GM18907 (cell line): ENCODE measurements at regions not wholly inside any gene's neighbourhood (a gene's known extent, or its start where the extent isn't known, plus 50 kb on each side); places are given as distances from the start of the nearest gene placed in this dataset.
"Not testable (repeated sequence)": the region's sequence is repeated elsewhere in the genome, so short reads cannot be mapped to it uniquely, and the experiment has no call there.

ENCODE experiments used
- ATAC-seq: cut with Tn5 transposase; IDR thresholded peaks from one replicate; pipeline ENCODE4 v1.9.1; 2021; ENCODE audit warnings: mild to moderate bottlenecking, moderate library complexity; ENCODE audit not compliant: unreplicated experiment

GRCh38 chr3:25944329-25944728 lies 154.4 kb downstream of the OXSM start:
- ATAC-seq, result no peak

GRCh38 chr3:25945366-25945765 lies 155.5 kb downstream of the OXSM start:
- ATAC-seq, result no peak

- ATAC-seq, result no peak
Observed at GRCh38 chr3:25945836-25946235, 155.9 kb downstream of the OXSM start.

DNA sequence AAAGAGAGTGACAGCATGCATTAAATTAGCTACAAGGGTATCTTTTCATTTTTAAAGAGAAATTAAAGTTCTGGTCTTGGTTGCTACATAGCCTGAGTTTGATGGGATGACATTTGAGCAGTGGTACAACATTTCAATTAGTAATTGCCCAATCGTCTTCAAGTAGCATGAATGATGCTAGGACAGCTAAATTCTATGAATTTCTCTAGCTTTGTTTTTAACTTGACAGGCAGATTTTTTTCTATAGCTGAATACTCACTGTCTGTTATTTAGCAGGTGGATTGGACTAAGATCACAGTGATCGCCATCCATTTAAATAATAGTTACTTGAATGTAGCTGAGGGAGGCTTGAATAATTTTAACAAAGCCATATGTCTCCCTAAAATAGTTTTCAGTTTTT lies 162.2 kb downstream of the OXSM start:
- no peak for ATAC-seq

- no peak for ATAC-seq
Observed at GRCh38 chr3:25957026-25957425, 167.1 kb downstream of the OXSM start.

DNA sequence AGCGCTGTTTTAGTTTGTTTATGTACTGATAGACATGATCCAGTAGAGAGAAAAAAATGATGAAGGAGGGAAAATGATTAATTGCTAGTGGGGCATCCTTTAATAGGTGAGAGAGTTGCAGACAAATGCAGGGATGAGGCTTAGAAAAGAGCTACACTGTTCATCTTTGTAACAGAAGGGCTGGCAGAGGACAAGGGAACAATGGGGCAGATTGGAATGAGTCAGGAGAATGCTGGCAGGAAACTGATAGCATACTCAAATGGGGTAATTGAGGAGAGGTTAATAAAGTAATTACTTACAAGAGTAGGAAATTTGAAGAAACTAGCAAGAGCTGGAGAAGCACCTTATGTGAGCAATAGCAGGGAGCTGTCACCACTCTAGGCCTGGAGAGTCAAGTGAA lies 170.9 kb downstream of the OXSM start:
- ATAC-seq, result no peak

DNA sequence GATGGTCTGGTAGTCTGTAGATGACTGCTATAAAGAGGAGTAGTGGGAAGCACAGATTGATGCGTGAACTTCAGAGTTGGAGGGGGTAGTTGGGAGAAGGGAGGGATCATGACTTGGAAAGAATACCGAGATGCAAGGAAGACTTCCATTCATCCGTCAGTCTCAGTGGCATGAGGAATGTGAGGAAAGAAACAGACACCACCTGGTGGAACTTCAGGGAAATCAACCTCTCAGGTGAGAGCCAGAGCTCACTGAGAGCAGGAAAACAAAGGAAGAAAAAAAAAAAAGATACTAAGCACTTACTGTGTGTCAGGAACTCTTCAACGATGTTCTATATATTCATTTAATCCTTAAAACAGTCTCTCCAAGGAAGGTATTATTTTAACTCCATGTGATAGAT lies 172.4 kb downstream of the OXSM start:
- ATAC-seq, result no peak

DNA sequence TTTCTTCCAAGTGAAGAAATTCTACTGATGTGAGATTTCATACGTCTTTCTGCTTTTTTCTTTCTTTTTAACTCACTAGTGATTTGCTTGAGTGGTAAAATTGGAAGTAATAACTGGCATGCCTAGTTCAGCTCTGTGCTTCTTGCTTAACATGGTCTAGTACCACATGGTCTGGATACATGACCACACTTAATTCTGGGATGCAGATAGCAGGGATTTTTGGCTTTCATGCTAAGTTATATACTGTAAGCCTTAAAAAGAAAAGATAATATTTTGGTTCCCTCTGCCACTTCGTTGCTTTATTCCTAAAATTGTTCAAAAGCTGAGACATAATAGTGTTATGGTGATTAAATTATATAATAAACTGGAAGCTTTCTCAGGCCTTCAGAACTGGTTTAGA lies 174.3 kb downstream of the OXSM start:
- ATAC-seq, result no peak

GRCh38 chr3:25967385-25967784 lies 177.5 kb downstream of the OXSM start:
- no peak for ATAC-seq

GRCh38 chr3:25971736-25972135 lies 181.8 kb downstream of the OXSM start:
- no peak for ATAC-seq

- no peak for ATAC-seq
Observed at GRCh38 chr3:25973122-25973521, 183.2 kb downstream of the OXSM start.

- ATAC-seq, result no peak
Observed at GRCh38 chr3:25982756-25983155, 192.9 kb downstream of the OXSM start.

GRCh38 chr3:25985621-25986020 lies 195.7 kb downstream of the OXSM start:
- ATAC-seq, result no peak

GRCh38 chr3:25992606-25993005 lies 202.7 kb downstream of the OXSM start:
- no peak for ATAC-seq

DNA sequence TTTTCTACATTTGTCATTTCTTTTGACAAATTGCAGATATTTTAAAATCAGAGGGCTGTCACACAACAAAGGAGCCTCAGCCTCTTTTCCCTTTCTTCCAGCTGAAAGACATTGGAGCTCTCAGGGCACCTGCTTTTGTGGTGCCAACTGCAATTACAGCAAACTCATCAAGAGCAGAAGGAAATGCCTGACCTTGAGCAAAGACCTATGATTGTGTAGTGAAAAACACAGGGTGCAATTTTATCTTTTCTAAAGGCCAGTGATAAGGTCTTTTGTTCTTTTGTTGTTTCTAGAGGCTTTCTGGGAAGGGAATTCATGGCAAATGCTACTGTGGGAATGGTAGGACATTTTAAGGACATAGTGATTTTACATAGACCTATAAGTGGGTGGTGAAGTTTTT lies 214.3 kb downstream of the OXSM start:
- no peak for ATAC-seq

DNA sequence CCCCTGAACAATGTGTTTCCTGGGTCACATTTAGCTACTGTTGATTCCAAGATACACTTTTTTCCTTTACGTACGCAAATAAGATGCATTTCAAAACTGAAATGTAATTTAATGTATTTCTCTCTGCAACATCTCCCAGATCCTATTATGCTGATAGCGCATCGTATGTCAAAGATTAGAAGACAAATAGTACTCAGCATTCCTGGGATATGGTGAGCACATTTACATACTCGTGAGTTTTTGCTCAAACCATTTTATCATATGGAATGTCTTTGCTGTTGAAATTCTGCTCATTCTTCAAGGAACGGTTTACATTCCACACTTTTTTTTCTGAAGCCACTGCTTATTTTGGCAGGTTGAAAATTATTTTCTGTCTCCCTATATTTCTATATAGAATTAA lies 221.4 kb downstream of the OXSM start:
- no peak for ATAC-seq

GRCh38 chr3:26012241-26012745 lies 222.4 kb downstream of the OXSM start:
- ATAC-seq, result no peak

GRCh38 chr3:26015752-26016151 lies 225.9 kb downstream of the OXSM start:
- ATAC-seq, result no peak

- no peak for ATAC-seq
Observed at GRCh38 chr3:26018889-26019288, 229.0 kb downstream of the OXSM start.

GRCh38 chr3:26024206-26024605 lies 234.3 kb downstream of the OXSM start:
- ATAC-seq, result not testable (repeated sequence)

DNA sequence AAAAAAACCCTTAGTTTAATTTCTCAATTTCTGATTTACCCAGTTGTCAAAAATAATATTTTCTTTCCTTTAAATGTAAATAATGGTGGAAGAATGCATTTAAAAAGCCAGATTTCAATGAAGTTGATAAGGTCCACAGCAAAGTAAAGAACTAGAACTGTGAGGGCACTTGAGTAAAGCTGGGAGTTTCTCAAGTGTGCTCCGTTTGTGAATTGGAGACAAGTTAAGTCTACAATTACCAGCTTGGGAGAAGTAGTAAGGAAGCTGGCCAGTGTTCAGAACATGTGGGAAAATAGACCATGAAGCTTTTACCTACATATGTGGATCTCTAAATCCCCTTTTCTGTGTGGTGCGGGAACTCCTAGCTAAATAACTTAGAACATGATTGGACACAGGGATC lies 239.4 kb downstream of the OXSM start:
- ATAC-seq, result no peak

GRCh38 chr3:26042126-26042525 lies 252.2 kb downstream of the OXSM start:
- not testable (repeated sequence) for ATAC-seq

DNA sequence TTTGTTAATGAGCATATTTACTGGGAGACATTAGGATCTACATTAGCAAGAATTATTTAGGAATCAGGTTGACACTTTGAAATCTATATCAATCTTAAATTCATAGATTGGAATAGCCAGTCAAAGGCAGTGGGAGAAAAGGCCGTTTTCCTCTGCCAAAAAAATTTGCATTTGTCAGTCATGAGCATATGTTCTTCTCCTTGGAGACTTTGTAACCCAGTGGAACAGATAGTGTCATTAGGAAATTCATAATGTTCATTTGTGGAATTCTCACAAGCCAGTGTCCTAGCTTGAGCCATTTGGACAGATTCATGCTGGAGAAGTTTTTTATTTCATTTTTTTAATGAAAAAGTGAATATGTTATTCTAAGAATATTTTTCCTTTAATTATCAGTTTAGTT lies 260.1 kb downstream of the OXSM start:
- ATAC-seq, result no peak

DNA sequence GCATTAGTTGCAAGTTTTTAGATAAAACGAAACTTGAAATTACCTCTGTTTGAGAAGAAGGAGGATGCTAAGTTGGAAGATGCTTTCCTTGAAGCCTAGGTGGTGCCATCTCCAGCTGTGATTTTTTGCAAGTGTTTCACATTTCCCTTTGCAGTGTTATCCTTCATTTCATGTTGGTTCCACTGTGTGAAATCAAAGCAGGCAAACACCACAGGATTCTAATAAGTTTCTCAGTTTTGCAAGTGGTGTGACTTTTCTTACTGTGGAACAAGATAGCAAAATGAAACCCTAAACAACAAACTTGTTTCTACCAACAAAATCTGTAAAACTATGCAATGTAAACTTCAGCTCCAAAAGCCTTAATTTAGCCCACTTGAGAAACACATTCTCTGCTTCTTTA lies 260.9 kb downstream of the OXSM start:
- ATAC-seq, result no peak
